ENCODE measurements at regions not wholly inside any gene's neighbourhood (a gene's known extent, or its start where the extent isn't known, plus 50 kb on each side); places are given as distances from the start of the nearest gene placed in this dataset.
"Not testable (repeated sequence)": the region's sequence is repeated elsewhere in the genome, so short reads cannot be mapped to it uniquely, and the experiment has no call there.

DNA sequence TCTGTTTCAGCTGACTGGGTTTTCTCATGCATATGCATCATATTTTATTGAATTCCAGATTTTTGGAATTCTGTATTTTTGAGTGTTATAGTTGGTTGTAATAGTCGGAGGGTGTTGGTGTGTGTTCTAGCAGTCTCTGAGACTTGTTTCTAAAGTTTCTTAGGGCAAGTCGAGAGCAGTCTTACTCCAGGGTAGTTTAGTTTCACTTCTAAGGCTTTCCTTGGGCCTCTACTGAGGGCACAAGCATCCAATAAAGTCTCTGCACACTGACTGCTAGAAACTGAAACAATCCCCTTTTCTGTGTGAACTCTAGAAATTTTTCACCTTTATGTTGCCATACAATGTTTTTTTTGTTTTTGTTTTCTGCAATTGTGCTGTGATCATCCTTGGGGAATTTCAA is 663.7 kb upstream of the LRATD1 start:
- no peak for DNase-seq

- DNase-seq = no peak
Measured at GRCh38 chr2:13986119-13986720, 646.3 kb upstream of the LRATD1 start.

GRCh38 chr2:13996527-13996926 is 636.0 kb upstream of the LRATD1 start:
- no peak for DNase-seq

GRCh38 chr2:14011190-14011589 is 621.3 kb upstream of the LRATD1 start:
- no peak for DNase-seq

GRCh38 chr2:14015113-14015630 is 617.3 kb upstream of the LRATD1 start:
- DNase-seq = no peak

- no peak for DNase-seq
Measured at GRCh38 chr2:14016289-14016955, 616.1 kb upstream of the LRATD1 start.

GRCh38 chr2:14018620-14019019 is 613.9 kb upstream of the LRATD1 start:
- DNase-seq = no peak

- no peak for DNase-seq
Measured at GRCh38 chr2:14023558-14023957, 609.0 kb upstream of the LRATD1 start.

- DNase-seq = no peak
Measured at GRCh38 chr2:14039134-14039533, 593.4 kb upstream of the LRATD1 start.

DNA sequence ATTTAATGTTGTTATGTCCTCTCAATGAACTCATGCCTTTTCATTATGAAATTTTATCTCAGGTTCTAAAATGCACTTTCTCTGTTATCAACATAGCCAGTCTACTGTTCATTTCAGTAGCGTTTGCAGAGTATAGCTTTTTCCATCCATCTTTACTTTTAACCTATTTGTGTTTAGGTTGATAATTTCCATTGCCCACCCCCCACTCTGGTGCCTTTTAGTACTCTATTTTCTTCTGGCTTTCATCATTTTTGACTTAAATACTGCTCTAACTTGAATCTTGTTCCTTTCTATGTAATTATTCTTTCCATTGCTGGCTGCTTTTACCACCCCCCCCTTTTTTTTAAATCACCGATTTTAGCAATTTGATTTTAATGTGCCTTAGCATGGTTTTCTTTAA is 585.0 kb upstream of the LRATD1 start:
- DNase-seq = no peak

GRCh38 chr2:14051401-14051800 is 581.1 kb upstream of the LRATD1 start:
- DNase-seq = no peak

GRCh38 chr2:14053105-14053504 is 579.4 kb upstream of the LRATD1 start:
- DNase-seq = no peak

DNA sequence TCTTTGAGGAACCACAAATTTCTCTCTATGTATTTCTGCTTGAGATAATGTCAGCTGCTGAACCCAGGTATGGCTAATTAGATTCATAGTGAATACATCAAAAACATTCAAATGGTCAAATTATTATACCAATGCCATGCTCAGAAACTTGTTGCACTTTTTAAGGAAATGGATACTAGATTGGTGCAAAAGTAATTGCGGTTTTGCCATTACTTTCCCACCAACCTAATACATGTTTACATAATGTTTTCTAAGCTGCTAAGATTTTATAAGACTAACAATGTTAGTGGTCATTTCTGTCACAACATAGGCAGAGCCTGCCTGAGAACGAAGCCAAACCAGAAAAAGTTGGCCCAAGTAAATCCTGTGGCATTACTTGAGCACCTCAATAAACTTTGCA is 568.2 kb upstream of the LRATD1 start:
- no peak for DNase-seq

DNA sequence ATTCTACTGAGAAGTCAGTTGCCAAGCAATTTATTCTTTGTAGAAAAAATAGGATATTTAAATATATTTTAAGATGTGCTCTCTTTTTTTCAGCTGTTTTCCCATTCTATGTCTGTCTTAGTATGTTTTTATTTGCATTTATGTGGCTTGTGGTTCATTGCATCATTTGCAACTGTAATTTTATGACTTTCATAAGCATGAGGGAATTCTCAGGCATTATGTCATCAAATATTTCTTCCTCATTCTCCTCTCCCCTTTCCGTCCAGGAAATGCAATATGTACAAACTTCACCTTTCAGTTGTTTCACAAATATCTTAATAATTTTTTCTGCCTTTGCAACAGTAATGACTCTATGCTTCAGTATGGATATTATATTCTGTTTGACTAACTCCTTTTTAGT is 560.2 kb upstream of the LRATD1 start:
- no peak for DNase-seq

- DNase-seq = no peak
Measured at GRCh38 chr2:14074691-14075090, 557.8 kb upstream of the LRATD1 start.

GRCh38 chr2:14079576-14079975 is 552.9 kb upstream of the LRATD1 start:
- DNase-seq = no peak

DNA sequence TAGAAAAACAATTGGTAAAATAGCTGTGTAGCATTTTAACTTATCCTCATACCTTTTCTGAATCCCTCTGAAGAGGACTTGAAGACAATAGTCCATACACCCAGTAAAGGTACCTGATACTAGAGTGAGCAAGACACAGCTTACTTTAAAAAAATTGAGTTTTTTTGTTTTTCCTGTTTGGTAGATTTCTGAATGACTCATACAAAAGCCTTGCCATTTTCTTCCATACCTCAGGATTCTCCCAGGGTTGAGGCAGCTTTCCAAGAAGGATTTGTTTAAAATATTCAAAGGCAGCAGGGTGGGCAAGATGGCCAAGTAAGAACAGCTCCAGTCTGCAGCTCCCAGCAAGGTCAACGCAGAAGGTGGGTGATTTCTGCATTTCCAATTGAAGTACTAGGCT is 551.0 kb upstream of the LRATD1 start:
- no peak for DNase-seq

- DNase-seq = no peak
Measured at GRCh38 chr2:14082640-14083039, 549.9 kb upstream of the LRATD1 start.

- DNase-seq = no peak
Measured at GRCh38 chr2:14094592-14094991, 537.9 kb upstream of the LRATD1 start.

DNA sequence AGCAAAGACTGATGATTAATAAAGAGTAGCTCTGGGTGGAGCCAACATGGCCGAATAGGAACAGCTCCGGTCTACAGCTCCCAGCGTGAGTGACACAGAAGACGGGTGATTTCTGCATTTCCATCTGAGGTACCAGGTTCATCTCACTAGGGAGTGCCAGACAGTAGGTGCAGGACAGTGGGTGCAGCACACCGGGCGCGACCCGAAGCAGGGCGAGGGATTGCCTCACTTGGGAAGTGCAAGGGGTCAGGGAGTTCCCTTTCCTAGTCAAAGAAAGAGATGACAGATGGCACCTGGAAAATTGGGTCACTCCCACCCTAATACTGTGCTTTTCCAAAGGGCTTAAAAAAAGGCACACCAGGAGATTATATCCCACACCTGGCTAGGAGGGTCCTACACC is 533.4 kb upstream of the LRATD1 start:
- not testable (repeated sequence) for DNase-seq

DNA sequence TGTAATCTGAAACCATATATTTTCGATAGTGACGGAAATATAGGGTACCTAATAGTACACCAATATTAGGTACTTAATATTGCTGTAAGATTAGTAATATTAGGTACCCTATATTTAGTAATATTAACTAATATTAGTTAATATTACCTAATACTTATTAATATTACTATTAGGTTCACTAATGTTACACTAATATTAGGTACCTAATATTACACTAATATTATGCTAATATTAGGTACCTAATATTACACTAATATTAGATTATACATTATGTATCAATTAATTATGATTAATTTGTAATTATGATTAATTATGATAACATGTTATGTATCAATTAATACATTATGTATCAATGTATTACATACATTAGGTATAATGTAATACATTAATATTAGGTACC is 518.2 kb upstream of the LRATD1 start:
- DNase-seq = no peak

- DNase-seq = no peak
Measured at GRCh38 chr2:14120376-14120775, 512.1 kb upstream of the LRATD1 start.

DNA sequence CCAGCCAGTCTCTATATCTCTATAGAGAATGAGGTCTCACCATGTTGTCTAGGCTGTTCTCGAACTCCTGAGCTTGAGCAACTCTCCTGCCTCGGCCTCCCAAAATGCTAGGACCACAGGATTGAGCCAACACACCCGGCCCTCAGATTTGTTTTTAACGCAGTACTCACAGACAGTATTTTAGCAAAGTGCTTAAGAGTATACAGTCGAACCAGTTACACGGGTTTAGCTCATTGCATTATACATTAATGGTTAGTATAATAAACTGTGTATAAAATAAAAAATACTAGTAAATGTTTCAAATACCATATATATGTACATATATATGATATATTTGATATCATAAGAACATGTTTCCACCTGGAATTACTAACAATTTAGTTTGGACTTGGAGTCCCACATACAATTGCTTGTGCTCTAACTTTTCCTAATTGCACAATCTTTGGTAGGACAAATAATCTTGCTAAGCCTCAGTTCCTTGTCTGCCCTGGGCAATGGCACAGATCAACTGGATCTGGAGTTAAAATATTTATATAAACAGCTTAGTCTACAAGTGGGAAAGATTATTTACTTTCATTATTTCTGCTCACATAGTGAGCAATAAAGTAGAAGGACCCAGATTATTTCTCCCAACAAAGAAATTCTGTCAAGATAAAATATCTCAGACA is 508.9 kb upstream of the LRATD1 start:
- DNase-seq = no peak

DNA sequence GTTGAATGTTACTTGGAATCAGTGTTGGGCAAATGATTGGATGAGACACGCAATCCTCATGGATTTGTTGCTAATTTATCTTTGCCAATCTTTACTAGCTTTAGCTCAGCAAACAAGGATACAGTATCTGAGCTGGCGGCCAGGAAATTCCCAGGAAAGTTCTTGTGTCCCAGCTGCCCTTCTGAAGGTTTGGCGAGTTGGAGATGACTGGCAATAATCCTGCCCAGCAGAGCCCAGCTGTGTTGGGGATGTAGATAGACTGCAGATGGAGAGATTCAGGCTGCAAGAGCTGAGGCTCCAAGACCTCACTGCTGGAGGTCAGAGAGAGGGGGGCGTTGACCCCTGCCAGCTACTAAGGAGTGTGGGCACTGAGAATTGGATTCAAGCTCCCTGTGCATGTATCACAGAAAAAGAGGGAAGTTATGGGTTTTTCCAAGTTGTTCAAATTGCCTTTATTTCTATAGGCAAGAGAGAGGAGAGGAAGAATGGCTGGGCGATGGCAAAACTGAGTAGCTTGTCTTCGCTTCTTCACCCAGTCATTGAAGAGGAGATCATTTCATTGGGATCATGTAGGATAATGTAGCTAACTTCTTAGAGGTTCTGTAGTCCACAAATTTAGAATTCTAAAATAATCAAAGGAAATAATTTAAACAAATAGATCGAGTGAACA is 506.8 kb upstream of the LRATD1 start:
- no peak for DNase-seq

All from activated CD4-positive, alpha-beta T cell treated with anti-CD3 and anti-CD28 coated beads for 48 hours (primary cell).